ENCODE measurements at regions not wholly inside any gene's neighbourhood (a gene's known extent, or its start where the extent isn't known, plus 50 kb on each side); places are given as distances from the start of the nearest gene placed in this dataset.
"Not testable (repeated sequence)": the region's sequence is repeated elsewhere in the genome, so short reads cannot be mapped to it uniquely, and the experiment has no call there.

DNA sequence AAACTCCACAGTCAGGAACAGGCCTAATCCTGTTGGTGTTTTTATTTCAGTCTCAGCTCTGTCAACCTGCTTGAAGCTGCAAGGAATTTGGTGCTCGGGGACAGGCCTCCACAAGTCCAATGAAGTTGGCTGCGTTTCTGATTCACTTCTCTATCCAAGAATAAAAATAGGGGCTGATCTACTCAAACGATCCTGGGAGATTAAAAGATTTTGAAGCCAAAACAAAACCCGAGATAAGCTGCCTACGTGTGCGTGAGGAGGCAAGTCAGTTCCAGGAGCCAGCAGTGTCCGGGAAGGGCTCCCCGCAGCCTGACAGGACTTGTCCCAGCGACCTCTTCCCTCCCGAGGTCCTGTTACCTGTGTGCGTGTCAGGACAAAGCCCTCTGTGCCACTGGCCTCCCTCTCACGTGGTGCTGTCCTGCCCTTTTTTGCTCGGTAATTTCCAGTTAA is 98.0 kb downstream of the ETS2 start:
- peaks cover 10% of the 10 kb centered on the region for H3K9me3 Mint-ChIP-seq
- no peaks in the 10 kb centered on the region for H3K4me1 Mint-ChIP-seq
- no peaks in the 10 kb centered on the region for H3K36me3 Mint-ChIP-seq
- ATAC-seq (no peak), DNase-seq (ENCODE audit: low spot score in 2 of 2) (no peak)
- H3K4me3 Mint-ChIP-seq: no peak overlapping the region
- no peak overlapping the region for H3K27ac Mint-ChIP-seq

DNA sequence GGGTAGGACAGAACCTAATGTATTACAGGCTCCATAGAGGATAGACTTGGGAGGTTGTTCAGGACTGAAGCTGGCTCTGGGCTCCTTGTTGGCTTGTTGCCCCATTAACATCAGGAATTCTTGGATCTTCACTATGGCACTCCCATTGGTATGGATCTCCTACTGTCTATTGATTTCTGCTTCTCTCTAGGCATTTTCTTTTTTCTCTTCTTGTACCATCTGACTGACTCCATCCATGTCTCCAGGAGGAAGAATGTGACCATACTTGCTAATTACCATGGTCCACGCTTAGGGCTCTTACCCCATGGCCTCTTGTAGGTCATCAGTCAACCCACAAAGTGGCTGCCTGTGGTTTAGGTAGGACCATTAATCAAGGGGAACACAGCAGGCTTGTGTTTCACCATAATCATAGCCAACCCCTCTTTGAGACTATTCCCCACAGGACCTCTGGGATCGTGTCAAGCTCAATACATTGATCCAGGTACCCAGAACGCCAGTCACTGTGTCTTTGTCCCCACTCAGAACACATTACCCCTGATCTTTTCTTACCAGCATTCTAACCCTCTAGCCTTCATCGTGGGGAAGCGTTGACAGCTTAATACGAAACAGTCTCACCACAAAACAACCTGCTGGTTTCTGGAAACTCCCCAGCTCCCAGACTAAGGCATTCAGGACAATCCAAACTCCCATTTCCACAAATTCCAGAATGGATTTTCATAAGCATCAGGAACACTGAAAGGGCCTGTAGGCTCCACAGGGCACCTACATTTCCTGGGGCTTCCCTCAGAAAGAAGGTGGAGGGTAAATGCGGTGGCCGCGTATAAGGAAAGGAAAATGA is 97.1 kb downstream of the ETS2 start:
- DNase-seq (ENCODE audit: low spot score in 2 of 2) (no peak), ATAC-seq (no peak)
- Mint-ChIP-seq H3K27ac (no peak overlapping the region), H3K9me3 (peaks cover 10% of the 10 kb centered on the region), H3K36me3 (no peaks in the 10 kb centered on the region), H3K4me1 (no peaks in the 10 kb centered on the region), H3K4me3 (no peak overlapping the region)

DNA sequence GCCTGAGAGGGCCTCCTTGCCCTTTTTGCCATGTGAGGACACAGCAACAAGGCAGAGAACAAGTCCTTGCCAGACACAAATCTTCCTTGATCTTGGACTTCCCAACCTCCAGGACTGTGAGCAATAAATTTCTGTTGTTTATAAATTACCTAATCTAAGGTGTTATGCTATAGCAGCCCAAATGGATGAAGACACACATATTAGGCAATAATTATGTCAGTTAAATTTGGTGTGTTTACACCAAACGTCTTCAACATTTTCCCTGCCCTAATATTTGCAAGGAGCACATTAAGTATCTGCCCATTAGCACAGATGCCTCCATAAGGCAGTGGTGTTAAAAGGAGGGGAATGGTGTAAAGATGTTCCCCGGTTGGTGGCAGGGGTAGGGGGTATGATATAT is 94.8 kb downstream of the ETS2 start:
- H3K9me3 Mint-ChIP-seq: peaks cover 10% of the 10 kb centered on the region
- no peak overlapping the region for H3K27ac Mint-ChIP-seq
- no peaks in the 10 kb centered on the region for H3K4me1 Mint-ChIP-seq
- H3K4me3 Mint-ChIP-seq: no peak overlapping the region
- ATAC-seq: no peak
- DNase-seq (ENCODE audit: low spot score in 2 of 2): no peak
- no peaks in the 10 kb centered on the region for H3K36me3 Mint-ChIP-seq

DNA sequence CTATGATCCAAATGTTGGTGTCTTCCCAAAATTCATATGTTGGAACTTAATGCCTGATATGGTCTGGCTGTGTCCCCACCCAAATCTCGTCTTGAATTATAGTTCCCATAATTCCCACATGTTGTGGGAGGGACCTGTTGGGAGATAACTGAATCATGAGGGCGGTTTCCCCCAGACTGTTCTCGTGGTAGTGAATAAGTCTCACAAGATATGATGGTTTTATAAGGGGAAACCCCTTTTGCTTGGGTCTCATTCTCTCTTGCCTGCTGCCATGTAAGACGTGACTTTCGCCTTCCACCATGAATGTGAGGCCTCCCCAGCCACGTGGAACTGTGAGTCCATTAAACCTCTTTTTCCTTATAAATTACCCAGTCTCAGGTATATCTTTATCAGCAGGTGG is 94.3 kb downstream of the ETS2 start:
- not testable (repeated sequence) for H3K9me3 Mint-ChIP-seq; H3K36me3 Mint-ChIP-seq; H3K27ac Mint-ChIP-seq; ATAC-seq; DNase-seq (ENCODE audit: low spot score in 2 of 2); H3K4me1 Mint-ChIP-seq; H3K4me3 Mint-ChIP-seq

DNA sequence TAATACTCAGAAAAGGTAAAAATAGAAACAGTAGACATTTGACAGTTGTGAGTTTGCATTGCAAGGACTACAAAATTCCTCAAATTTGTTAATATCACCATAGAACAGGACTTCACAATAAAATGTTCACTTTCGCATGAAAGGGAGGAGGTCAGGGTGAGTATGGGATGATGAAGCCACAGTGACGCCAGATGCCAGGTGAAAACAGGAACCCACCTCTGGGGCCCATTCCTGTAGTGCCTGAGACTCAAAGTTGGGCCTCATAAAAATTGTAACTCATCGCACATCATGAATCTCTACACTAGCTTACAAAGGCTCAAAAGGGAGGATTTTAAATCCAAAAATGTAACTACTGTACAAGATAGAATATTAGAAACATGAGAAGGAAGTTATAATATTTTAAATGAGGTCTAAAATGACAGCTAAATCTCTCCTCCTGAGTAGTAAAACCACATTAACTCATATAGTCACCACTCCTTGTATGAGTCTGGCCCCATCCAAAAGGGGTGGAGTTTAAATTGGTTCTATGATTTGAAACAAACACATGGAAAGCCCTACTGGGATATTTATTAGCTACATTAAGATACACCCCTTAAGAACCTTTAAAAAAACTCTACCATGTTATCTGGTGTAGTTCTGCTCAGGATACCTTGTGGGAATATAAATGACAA is 93.7 kb downstream of the ETS2 start:
- DNase-seq (ENCODE audit: low spot score in 2 of 2) (no peak), ATAC-seq (peak; percentile 66)
- H3K4me3 Mint-ChIP-seq: no peak overlapping the region
- no peaks in the 10 kb centered on the region for H3K36me3 Mint-ChIP-seq
- no peak overlapping the region for H3K27ac Mint-ChIP-seq
- H3K9me3 Mint-ChIP-seq: peaks cover 10% of the 10 kb centered on the region
- H3K4me1 Mint-ChIP-seq: no peaks in the 10 kb centered on the region

DNA sequence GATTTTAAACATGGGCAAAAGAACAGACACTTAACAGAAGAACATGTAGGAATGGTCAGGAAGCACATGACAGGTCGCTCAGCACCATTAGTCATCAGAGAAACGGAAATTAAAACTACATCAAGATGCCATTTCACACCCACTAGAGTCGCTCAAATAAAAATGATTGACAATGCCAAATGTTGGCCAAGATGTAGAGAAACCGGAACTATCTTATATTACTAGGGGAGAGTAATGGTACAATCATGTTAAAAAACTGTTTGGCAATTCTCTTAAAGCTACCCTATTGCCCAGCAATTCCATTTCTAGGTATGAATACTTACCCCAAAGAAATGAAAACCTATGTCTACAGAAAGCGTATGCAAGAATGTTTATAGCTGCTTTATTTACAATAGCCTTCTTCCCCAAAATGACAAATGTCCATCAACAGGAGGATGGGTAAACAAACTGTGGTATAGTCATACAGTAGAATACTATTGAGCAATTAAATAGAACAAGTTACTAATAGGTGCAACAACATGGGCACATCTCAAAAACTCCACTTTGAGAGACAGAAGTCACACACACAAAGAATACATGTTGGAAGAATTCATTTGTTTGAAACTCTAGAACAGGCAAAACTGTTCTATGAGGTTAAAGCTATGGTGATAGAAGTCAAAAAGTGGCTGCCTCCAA is 92.8 kb downstream of the ETS2 start:
- Mint-ChIP-seq H3K4me3 (no peak overlapping the region), H3K36me3 (no peaks in the 10 kb centered on the region), H3K27ac (no peak overlapping the region), H3K4me1 (no peaks in the 10 kb centered on the region), H3K9me3 (peaks cover 10% of the 10 kb centered on the region)
- DNase-seq (ENCODE audit: low spot score in 2 of 2) (no peak), ATAC-seq (no peak)

DNA sequence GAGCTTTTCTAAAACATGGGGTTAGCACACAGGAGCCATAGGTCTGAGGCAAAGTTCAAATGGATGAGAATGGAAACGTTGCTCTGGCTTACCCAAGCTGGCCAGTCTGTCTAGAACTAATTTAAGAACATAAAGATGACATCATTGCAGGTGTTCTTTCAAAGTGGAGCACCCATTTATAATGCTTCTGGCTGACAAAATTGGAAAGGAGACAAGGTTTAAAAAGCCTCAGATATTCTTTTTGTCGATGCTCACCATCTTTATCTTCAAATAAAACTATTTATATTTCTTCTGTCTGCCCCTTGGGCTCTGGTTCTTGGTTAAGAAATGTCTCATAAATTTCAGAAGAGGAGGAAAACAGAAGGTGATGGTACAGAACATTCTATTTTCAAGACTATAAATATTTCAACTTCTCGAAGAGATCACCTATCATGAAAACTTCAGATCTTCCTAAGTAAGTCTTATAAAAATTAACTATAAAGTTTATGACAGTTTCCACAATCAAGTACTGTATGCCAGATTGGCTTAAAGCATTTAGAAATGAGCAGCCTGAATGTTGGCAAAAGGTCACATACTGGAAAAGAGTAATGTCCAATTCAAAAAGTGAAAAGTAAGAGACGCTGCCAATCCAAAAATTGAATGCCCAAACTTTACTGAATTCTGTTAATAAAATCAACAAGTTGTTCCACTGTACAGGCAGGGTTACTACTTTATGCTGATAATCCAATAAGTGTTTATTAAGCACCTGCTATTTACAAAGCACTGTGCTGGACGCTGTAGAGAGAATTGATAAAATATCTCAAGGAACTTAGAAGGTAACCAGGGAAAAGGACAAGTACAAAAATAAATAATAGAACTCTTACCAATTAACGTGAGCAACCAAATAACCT is 92.0 kb downstream of the ETS2 start:
- H3K9me3 Mint-ChIP-seq: peaks cover 10% of the 10 kb centered on the region
- ATAC-seq (no peak), DNase-seq (ENCODE audit: low spot score in 2 of 2) (no peak)
- H3K27ac Mint-ChIP-seq: no peak overlapping the region
- H3K4me3 Mint-ChIP-seq: no peak overlapping the region
- no peaks in the 10 kb centered on the region for H3K36me3 Mint-ChIP-seq
- no peaks in the 10 kb centered on the region for H3K4me1 Mint-ChIP-seq

DNA sequence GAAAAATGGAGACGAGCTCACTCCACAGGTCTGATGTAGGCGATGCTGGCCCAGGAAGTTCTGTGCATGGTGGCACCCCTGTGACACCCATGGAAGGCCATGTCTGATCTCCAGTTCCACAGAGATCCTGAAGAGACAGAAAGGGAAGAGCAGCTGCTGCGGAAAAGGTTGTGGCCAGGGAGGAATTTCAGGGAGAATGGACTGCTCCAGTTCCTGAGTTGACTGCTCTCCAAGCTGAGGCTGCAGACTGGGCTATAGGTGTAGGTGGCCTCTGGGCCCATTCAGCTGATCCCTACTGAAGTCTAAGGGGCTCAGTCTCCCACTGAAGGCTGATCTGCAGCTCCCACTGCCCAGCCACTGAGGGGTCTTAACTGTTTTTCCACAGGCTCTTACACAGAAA is 89.2 kb downstream of the ETS2 start:
- Mint-ChIP-seq H3K27ac (no peak overlapping the region), H3K4me3 (no peak overlapping the region), H3K4me1 (no peaks in the 10 kb centered on the region), H3K36me3 (no peaks in the 10 kb centered on the region), H3K9me3 (peaks cover 3% of the 10 kb centered on the region)
- ATAC-seq (no peak), DNase-seq (ENCODE audit: low spot score in 2 of 2) (no peak)

DNA sequence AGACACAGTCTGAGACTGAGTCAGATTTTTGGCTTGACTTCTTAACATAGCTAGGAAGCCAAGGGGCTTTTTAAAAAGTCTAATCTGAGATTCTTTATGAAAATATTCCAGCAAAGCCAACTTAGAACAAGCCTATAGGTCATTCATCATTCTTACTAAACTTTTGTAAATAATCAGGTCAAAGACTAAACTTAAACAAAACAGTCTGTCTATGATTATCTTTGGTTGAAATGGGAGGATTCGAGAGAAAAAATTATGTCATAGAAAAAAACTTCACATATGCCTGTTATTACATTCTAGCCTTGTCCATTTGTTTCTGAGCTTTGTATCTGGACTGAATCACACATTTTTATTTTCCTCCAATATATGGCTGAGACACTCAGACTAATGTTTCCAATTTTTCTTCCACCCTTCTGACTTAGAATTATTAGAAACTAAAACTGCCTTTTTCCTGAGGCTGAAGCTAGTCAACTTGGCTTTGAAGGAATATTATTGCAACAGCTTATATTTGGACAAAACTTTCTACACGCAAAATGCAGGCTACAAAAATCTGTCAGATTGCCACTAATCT is 83.3 kb downstream of the ETS2 start:
- no peak for DNase-seq (ENCODE audit: low spot score in 2 of 2)
- Mint-ChIP-seq H3K36me3 (no peaks in the 10 kb centered on the region), H3K4me3 (no peak overlapping the region), H3K9me3 (peaks cover 4% of the 10 kb centered on the region), H3K4me1 (no peaks in the 10 kb centered on the region), H3K27ac (no peak overlapping the region)
- no peak for ATAC-seq

DNA sequence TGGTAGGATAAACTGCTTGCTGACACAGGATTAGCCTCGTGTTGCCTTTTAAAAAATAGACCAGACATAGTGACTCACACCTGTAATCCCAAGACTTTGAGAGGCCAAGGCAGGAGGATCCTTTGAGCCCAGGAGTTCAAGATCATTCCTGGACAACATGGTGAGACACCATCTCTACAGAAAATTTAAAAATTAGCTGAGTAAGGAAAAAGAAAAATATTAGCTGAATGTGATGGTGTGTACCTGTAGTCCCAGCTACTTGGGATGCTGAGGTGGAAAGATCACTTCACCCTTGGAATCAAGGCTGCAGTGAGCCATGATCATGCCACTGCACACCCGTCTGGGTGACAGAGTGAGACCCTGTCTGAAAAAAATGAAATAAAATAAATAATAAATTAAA is 82.0 kb downstream of the ETS2 start:
- Mint-ChIP-seq H3K9me3 (peaks cover 4% of the 10 kb centered on the region), H3K4me3 (no peak overlapping the region), H3K36me3 (no peaks in the 10 kb centered on the region), H3K4me1 (no peaks in the 10 kb centered on the region), H3K27ac (no peak overlapping the region)
- DNase-seq (ENCODE audit: low spot score in 2 of 2): no peak
- no peak for ATAC-seq

DNA sequence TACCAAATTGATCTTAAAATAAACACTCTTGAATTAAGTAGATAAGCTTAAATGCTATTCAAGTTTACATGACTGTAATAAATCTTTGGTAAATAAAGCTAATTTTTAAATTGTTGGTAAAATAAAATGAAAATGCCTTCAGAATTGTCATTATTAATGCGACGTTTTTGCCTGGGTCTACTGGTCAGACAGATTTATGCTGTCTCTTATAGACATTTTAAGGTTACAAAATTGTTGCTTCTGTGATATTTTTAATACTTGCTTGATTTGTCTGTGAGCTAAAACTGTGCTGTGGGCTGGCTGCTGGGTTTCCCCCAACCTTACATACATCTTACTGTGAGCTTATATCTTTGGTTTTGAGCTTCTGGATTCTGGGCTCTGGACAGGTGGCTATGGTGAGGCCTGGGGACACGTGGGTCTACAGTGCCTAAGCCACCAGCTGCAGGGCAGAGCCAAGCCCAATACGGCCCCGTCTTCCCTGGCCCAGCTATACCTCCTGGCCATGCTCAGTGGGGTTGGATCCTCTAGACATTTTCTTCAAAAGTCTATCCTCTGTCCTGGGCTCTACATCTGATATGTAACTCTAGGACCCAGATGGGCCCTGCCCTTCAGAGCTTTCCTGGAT is 81.4 kb downstream of the ETS2 start:
- no peak for DNase-seq (ENCODE audit: low spot score in 2 of 2)
- Mint-ChIP-seq H3K4me3 (no peak overlapping the region), H3K4me1 (no peaks in the 10 kb centered on the region), H3K9me3 (peaks cover 4% of the 10 kb centered on the region), H3K27ac (no peak overlapping the region), H3K36me3 (no peaks in the 10 kb centered on the region)
- ATAC-seq: no peak

DNA sequence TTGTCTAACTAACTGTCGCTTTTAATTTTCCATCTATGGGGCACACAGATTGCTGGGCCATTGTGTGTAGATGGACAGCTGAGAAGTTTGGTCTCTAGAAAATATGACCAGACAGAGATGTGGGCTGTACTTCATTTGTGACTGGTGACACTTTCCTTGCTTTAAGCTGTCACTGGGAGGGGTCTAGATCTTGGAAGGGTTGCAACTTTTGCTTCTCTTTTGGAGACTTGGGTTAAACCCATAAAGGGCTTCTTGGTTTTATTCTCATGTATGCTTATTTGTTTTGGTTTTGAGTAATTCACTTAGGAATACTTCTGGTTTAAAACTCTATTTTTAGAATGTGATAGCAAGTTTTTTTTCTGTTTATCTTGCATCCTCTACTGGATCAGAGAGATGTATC is 80.2 kb downstream of the ETS2 start:
- no peak for ATAC-seq
- Mint-ChIP-seq H3K36me3 (no peaks in the 10 kb centered on the region), H3K4me1 (no peaks in the 10 kb centered on the region)

DNA sequence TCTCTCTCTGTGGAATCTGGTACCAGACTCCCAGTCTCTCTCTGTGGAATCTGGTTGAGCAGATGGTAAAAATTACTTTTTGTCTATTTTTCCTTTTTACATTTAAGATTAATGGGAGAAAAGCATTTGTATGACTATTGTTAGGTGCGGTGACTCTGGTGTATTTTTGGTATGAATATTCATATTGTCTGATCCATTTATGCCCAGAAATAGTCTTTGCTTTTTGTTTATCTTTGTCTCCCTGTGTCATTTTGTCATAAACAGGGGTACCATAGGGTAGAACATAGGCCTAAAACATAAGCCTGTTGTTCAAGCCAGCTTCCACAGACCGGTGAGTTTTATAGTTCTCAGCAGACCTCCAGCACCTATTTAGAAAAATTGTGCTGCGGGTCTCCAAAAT is 78.7 kb downstream of the ETS2 start:
- Mint-ChIP-seq H3K4me1 (no peaks in the 10 kb centered on the region), H3K9me3 (peaks cover 9% of the 10 kb centered on the region), H3K36me3 (no peaks in the 10 kb centered on the region), H3K4me3 (no peak overlapping the region), H3K27ac (no peak overlapping the region)
- ATAC-seq (no peak), DNase-seq (ENCODE audit: low spot score in 2 of 2) (no peak)

More for the DNA sequence above, 80.2 kb downstream of the ETS2 start:
- Mint-ChIP-seq H3K4me3 (no peak overlapping the region), H3K27ac (no peak overlapping the region), H3K9me3 (peaks cover 6% of the 10 kb centered on the region)
- no peak for DNase-seq (ENCODE audit: low spot score in 2 of 2)

DNA sequence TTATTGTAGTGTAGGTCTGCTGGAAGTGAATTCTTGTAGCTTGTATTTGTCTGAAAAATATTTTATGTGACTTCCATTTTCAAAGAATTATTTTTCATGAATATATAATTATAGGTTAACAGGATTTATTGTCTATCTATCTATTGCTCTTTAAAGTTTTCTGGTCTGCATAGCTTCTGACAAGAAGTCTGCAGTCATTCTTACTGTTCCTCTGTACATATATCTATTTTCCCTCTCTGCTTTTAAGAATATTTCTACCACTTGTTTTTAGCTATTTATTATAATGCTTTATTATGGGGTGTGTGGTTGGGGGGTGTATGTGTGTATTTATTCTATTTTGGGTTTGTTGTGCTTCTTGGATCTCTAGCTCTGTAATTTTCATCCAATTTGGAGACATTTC is 77.4 kb downstream of the ETS2 start:
- ATAC-seq: no peak
- no peak for DNase-seq (ENCODE audit: low spot score in 2 of 2)
- Mint-ChIP-seq H3K9me3 (peaks cover 9% of the 10 kb centered on the region), H3K4me1 (no peaks in the 10 kb centered on the region), H3K4me3 (no peak overlapping the region), H3K27ac (no peak overlapping the region), H3K36me3 (no peaks in the 10 kb centered on the region)

Measured in stimulated activated effector memory CD8-positive, alpha-beta T cell treated with anti-CD3 and anti-CD28 coated beads, Interleukin-12 subunit alpha, Interleukin-12 subunit beta, amount 100 ng/mL, for 72 hours (primary cell).